ENCODE measurements at regions not wholly inside any gene's neighbourhood (a gene's known extent, or its start where the extent isn't known, plus 50 kb on each side); places are given as distances from the start of the nearest gene placed in this dataset.

GRCh38 chr6:9503111-9503761, 911.6 kb downstream of the TFAP2A start:
- Histone ChIP-seq H3K27ac (ENCODE audit: low read depth, low read length) (no peak overlapping the region), H3K27me3 (ENCODE audit: control insufficient read depth, insufficient read depth, low read length) (no peaks in the 10 kb centered on the region), H3K9me3 (ENCODE audit: control insufficient read depth, insufficient read depth, low read length) (peaks cover 7% of the 10 kb centered on the region; the same call in 1 of the 2 replicates), H3K4me3 (ENCODE audit: low read depth, low read length) (no peak overlapping the region)
- ChIA-PET CTCF (interaction anchor here (0.5 kb wide), 1 partner anchor 23 kb away, joined by 3 read pairs; no protein-coding TSS in a partner anchor), POLR2A (no interaction called here)
- TF ChIP-seq, protein P1, sequence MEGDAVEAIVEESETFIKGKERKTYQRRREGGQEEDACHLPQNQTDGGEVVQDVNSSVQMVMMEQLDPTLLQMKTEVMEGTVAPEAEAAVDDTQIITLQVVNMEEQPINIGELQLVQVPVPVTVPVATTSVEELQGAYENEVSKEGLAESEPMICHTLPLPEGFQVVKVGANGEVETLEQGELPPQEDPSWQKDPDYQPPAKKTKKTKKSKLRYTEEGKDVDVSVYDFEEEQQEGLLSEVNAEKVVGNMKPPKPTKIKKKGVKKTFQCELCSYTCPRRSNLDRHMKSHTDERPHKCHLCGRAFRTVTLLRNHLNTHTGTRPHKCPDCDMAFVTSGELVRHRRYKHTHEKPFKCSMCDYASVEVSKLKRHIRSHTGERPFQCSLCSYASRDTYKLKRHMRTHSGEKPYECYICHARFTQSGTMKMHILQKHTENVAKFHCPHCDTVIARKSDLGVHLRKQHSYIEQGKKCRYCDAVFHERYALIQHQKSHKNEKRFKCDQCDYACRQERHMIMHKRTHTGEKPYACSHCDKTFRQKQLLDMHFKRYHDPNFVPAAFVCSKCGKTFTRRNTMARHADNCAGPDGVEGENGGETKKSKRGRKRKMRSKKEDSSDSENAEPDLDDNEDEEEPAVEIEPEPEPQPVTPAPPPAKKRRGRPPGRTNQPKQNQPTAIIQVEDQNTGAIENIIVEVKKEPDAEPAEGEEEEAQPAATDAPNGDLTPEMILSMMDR (IDR thresholded peaks at IDR 0.05; ENCODE audit: low read depth, low read length): no peak
- peak; percentile 50 for DNase-seq (ENCODE audit: low read depth, low spot score)

GRCh38 chr6:9499709-9500108, 915.2 kb downstream of the TFAP2A start:
- CTCF ChIA-PET: interaction anchor here (0.9 kb wide), 1 partner anchor 930 kb away, joined by 4 read pairs; no protein-coding TSS in a partner anchor
- H3K9me3 ChIP-seq (ENCODE audit: control insufficient read depth, insufficient read depth, low read length): peaks cover 7% of the 10 kb centered on the region; the same call in 1 of the 2 replicates
- POLR2A ChIA-PET: no interaction called here
- H3K27me3 ChIP-seq (ENCODE audit: control insufficient read depth, insufficient read depth, low read length): no peaks in the 10 kb centered on the region
- TF ChIP-seq, protein P1 (IDR thresholded peaks at IDR 0.05; ENCODE audit: low read depth, low read length): no peak
- no peak overlapping the region for H3K4me3 ChIP-seq (ENCODE audit: low read depth, low read length)
- H3K27ac ChIP-seq (ENCODE audit: low read depth, low read length): no peak overlapping the region
- DNase-seq (ENCODE audit: low read depth, low spot score): no peak

DNA sequence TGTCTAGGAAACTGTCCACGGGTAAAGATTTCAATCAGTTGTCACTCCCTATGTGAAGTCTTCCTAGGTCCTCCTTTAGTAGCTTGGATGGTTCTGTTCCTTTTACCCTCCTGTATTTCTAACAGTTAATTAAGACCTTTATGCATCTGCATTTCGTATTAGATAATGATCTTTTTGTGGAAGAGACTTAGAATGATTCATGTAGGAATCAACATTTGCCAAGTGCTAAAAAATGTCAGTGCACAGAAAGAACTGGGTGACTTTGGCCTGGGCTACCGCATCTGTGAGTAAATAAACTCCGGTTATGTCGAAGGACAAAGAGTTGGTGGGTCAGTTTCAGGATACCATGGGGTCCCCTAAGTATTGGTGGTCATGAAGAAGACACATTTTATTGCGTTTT, 918.0 kb downstream of the TFAP2A start:
- ChIA-PET POLR2A (interaction anchor here (0.6 kb wide), 1 partner anchor 714 kb away, joined by 3 read pairs; no protein-coding TSS in a partner anchor), CTCF (no interaction called here)
- no peak overlapping the region for H3K4me3 ChIP-seq (ENCODE audit: low read depth, low read length)
- DNase-seq (ENCODE audit: low read depth, low spot score): no peak
- peaks cover 7% of the 10 kb centered on the region; the same call in 1 of the 2 replicates for H3K9me3 ChIP-seq (ENCODE audit: control insufficient read depth, insufficient read depth, low read length)
- no peak overlapping the region for H3K27ac ChIP-seq (ENCODE audit: low read depth, low read length)
- no peaks in the 10 kb centered on the region for H3K27me3 ChIP-seq (ENCODE audit: control insufficient read depth, insufficient read depth, low read length)
- TF ChIP-seq, protein P1 (IDR thresholded peaks at IDR 0.05; ENCODE audit: low read depth, low read length): no peak

- TF ChIP-seq, protein P1 (IDR thresholded peaks at IDR 0.05; ENCODE audit: low read depth, low read length): no peak
- ChIA-PET POLR2A (no interaction called here), CTCF (interaction anchor here (1.2 kb wide), 1 partner anchor 85 kb away, joined by 3 read pairs; no protein-coding TSS in a partner anchor)
- DNase-seq (ENCODE audit: low read depth, low spot score): no peak
- H3K27ac ChIP-seq (ENCODE audit: low read depth, low read length): no peak overlapping the region
- H3K27me3 ChIP-seq (ENCODE audit: control insufficient read depth, insufficient read depth, low read length): no peaks in the 10 kb centered on the region
- H3K9me3 ChIP-seq (ENCODE audit: control insufficient read depth, insufficient read depth, low read length): no peaks in the 10 kb centered on the region
- no peak overlapping the region for H3K4me3 ChIP-seq (ENCODE audit: low read depth, low read length)
These were observed 920.0 kb downstream of the TFAP2A start for GRCh38 chr6:9494864-9495263.

DNA sequence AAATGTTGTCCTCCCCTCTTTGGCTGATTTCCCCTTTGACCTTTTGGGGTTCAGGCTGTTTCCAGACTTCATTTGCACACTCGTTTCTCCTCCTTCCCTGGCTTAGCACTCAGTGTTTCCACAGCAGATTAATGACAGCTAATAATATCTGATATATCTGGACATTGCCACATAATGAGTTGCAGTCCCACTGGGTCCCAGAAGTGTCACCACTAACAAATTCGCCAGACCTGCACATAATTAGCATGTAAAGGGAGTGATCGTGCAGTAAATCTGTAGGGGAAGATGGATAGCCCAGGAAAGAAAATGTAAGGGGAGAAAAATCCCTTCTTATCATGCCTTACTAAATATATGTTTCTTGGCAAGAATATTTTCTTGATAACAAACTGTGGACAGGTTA, 922.1 kb downstream of the TFAP2A start:
- Histone ChIP-seq H3K9me3 (ENCODE audit: control insufficient read depth, insufficient read depth, low read length) (no peaks in the 10 kb centered on the region), H3K27ac (ENCODE audit: low read depth, low read length) (no peak overlapping the region), H3K27me3 (ENCODE audit: control insufficient read depth, insufficient read depth, low read length) (no peaks in the 10 kb centered on the region), H3K4me3 (ENCODE audit: low read depth, low read length) (no peak overlapping the region)
- no peak for DNase-seq (ENCODE audit: low read depth, low spot score)
- TF ChIP-seq, protein P1 (IDR thresholded peaks at IDR 0.05; ENCODE audit: low read depth, low read length): no peak
- CTCF ChIA-PET: no interaction called here
- POLR2A ChIA-PET: interaction anchor here (0.6 kb wide), 1 partner anchor 10 kb away, joined by 3 read pairs; no protein-coding TSS in a partner anchor
